WTC11 (cell line): ENCODE measurements at regions not wholly inside any gene's neighbourhood (a gene's known extent, or its start where the extent isn't known, plus 50 kb on each side); places are given as distances from the start of the nearest gene placed in this dataset.
A peak's percentile ranks its signal among the peaks of the same experiment; 100 is the strongest.

ENCODE experiments used
- ATAC-seq: fragments of 200-7000 bp; cut with Tn5 transposase; 2 replicates; pipeline ENCODE4 v1.10.0; 2021; ENCODE audit warnings: mild to moderate bottlenecking, moderate library complexity
- CTCF ChIA-PET: fragments of 300-600 bp; sonication (Branson Sonifier 250); formaldehyde crosslinking; loops from one replicate; lab custom pipeline; 2021; ENCODE audit warnings: antibody characterized with exemption; lab: Charles Lee
- POLR2A ChIA-PET: fragments of 350-600 bp; sonication (Branson Sonifier 250); formaldehyde crosslinking; loops from one replicate; lab custom pipeline; 2021; ENCODE audit warnings: antibody characterized with exemption; lab: Charles Lee
- DNase-seq: peaks from one replicate; pipeline ENCODE4 v3.0.0; 2021; ENCODE audit warnings: low spot score
- H3K27ac Mint-ChIP-seq: 2 replicates; pipeline ENCODE4 v1.8.0; 2021; ENCODE audit warnings: mixed read lengths
- H3K27me3 Mint-ChIP-seq: 2 replicates; pipeline ENCODE4 v1.8.0; 2021; ENCODE audit warnings: low read depth, mild to moderate bottlenecking, moderate library complexity, mixed read lengths
- H3K36me3 Mint-ChIP-seq: 2 replicates; pipeline ENCODE4 v1.8.0; 2021; ENCODE audit warnings: mixed read lengths
- H3K4me1 Mint-ChIP-seq: 2 replicates; pipeline ENCODE4 v1.8.0; 2022; ENCODE audit warnings: mixed read lengths
- H3K4me3 Mint-ChIP-seq: 2 replicates; pipeline ENCODE4 v1.8.0; 2021; ENCODE audit warnings: mild to moderate bottlenecking, moderate library complexity, mixed read lengths
- H3K9me3 Mint-ChIP-seq: 2 replicates; pipeline ENCODE4 v1.8.0; 2021; ENCODE audit warnings: mixed read lengths
- ATF3 ChIP-seq: sonication (generic); formaldehyde crosslinking; conservative IDR thresholded peaks from 2 replicates; pipeline ENCODE4 v1.8.1; 2022; ENCODE audit warnings: mild to moderate bottlenecking, missing genetic modification reagents
- CDX4 ChIP-seq: fragments of 250-450 bp; sonication (Bioruptor Pico); IDR thresholded peaks from 2 replicates; pipeline ENCODE4 v1.9.0; 2021; ENCODE audit warnings: moderate library complexity, mild to moderate bottlenecking, inconsistent platforms, borderline replicate concordance
- ETV6 ChIP-seq: sonication (generic); formaldehyde crosslinking; IDR thresholded peaks from 2 replicates; pipeline ENCODE4 v1.8.1; 2022; ENCODE audit warnings: mild to moderate bottlenecking, missing genetic modification reagents
- FOXP1 ChIP-seq: sonication (generic); formaldehyde crosslinking; IDR thresholded peaks from 2 replicates; pipeline ENCODE4 v1.8.0; 2022; ENCODE audit warnings: missing genetic modification reagents, mild to moderate bottlenecking, moderate library complexity, borderline replicate concordance
- FOXP4 ChIP-seq: sonication (generic); formaldehyde crosslinking; IDR thresholded peaks from 2 replicates; pipeline ENCODE4 v1.8.0; 2022; ENCODE audit warnings: mild to moderate bottlenecking, missing genetic modification reagents
- HMGA2 ChIP-seq: fragments of 250-450 bp; sonication (Bioruptor Pico); IDR thresholded peaks from 2 replicates; pipeline ENCODE4 v1.4.0; 2021; ENCODE audit warnings: mild to moderate bottlenecking, moderate library complexity
- JUN ChIP-seq: sonication (generic); formaldehyde crosslinking; IDR thresholded peaks from 2 replicates; pipeline ENCODE4 v1.8.0; 2023; ENCODE audit warnings: mild to moderate bottlenecking, missing genetic modification reagents
- MLX ChIP-seq: sonication (generic); formaldehyde crosslinking; IDR thresholded peaks from 2 replicates; pipeline ENCODE4 v1.8.1; 2023; ENCODE audit warnings: mild to moderate bottlenecking, missing genetic modification reagents, moderate library complexity
- NFATC4 ChIP-seq: fragments of 250-450 bp; sonication (Bioruptor Pico); IDR thresholded peaks from 2 replicates; pipeline ENCODE4 v1.9.0; 2021; ENCODE audit warnings: mild to moderate bottlenecking
- NR1H2 ChIP-seq: sonication (generic); formaldehyde crosslinking; IDR thresholded peaks from 2 replicates; pipeline ENCODE4 v1.9.0; 2021; ENCODE audit warnings: mild to moderate bottlenecking, moderate library complexity, missing genetic modification reagents
- NR3C1 ChIP-seq: sonication (generic); formaldehyde crosslinking; conservative IDR thresholded peaks from 2 replicates; pipeline ENCODE4 v1.8.1; 2023; ENCODE audit warnings: low read depth, mild to moderate bottlenecking, missing genetic modification reagents
- PRDM15 ChIP-seq: sonication (generic); formaldehyde crosslinking; IDR thresholded peaks from 2 replicates; pipeline ENCODE4 v1.8.0; 2022; ENCODE audit warnings: missing genetic modification reagents
- RORB ChIP-seq: fragments of 250-450 bp; sonication (Bioruptor Pico); IDR thresholded peaks from 2 replicates; pipeline ENCODE4 v1.9.0; 2021; ENCODE audit warnings: mild to moderate bottlenecking
- SP1 ChIP-seq: sonication (generic); formaldehyde crosslinking; conservative IDR thresholded peaks from 2 replicates; pipeline ENCODE4 v1.8.1; 2022; ENCODE audit warnings: missing genetic modification reagents
- STAT6 ChIP-seq: sonication (generic); formaldehyde crosslinking; conservative IDR thresholded peaks from 2 replicates; pipeline ENCODE4 v1.8.1; 2023; ENCODE audit warnings: mild to moderate bottlenecking, low read depth, missing genetic modification reagents, moderate library complexity
- TEAD4 ChIP-seq: sonication (generic); formaldehyde crosslinking; IDR thresholded peaks from 2 replicates; pipeline ENCODE4 v1.8.0; 2022; ENCODE audit warnings: mild to moderate bottlenecking, missing genetic modification reagents
- ZNF138 ChIP-seq: sonication (generic); formaldehyde crosslinking; conservative IDR thresholded peaks from 2 replicates; pipeline ENCODE4 v1.8.1; 2022; ENCODE audit warnings: mild to moderate bottlenecking, moderate library complexity, missing genetic modification reagents
- ZNF281 ChIP-seq: sonication (generic); formaldehyde crosslinking; IDR thresholded peaks from 2 replicates; pipeline ENCODE4 v1.8.0; 2023; ENCODE audit warnings: mild to moderate bottlenecking, missing genetic modification reagents
- ZNF317 ChIP-seq: sonication (generic); formaldehyde crosslinking; IDR thresholded peaks from 2 replicates; pipeline ENCODE4 v1.8.1; 2023; ENCODE audit warnings: low read depth, mild to moderate bottlenecking, moderate library complexity, missing genetic modification reagents, borderline replicate concordance
- ZNF416 ChIP-seq: fragments of 250-450 bp; sonication (Bioruptor Pico); IDR thresholded peaks from 2 replicates; pipeline ENCODE4 v1.9.0; 2021; ENCODE audit warnings: mild to moderate bottlenecking, inconsistent platforms
- ZNF425 ChIP-seq: fragments of 250-450 bp; sonication (Bioruptor Pico); conservative IDR thresholded peaks from 2 replicates; pipeline ENCODE4 v1.9.0; 2021; ENCODE audit warnings: mild to moderate bottlenecking

GRCh38 chr9:34809504-34810186, 99.7 kb upstream of the CCL21 start:
- Mint-ChIP-seq H3K4me1 (peaks cover 3% of the 10 kb centered on the region; the same call in 1 of the 2 replicates), H3K27ac (no peak overlapping the region), H3K4me3 (peak overlapping the region; percentile 58), H3K27me3 (peaks cover 81% of the 10 kb centered on the region), H3K36me3 (0 out of 2 replicates have a peak, but pooled peaks cover 3% of the 10 kb centered on the region), H3K9me3 (peaks cover 35% of the 10 kb centered on the region)
- POLR2A ChIA-PET: interaction anchor here (0.6 kb wide), 1 partner anchor 181 kb away, joined by 3 read pairs; no protein-coding TSS in a partner anchor
- ATAC-seq: peak; percentile 100
- CTCF ChIA-PET: interaction anchor here (0.9 to 2.8 kb wide), 7 partner anchors 13 to 175 kb away, joined by 3 to 17 read pairs (median 3); no protein-coding TSS in a partner anchor
- peak; percentile 83 for DNase-seq
- no peak for TF ChIP-seq NFATC4 (CRISPR knock-in tag)
- TF ChIP-seq MLX: no peak; the same call in 1 of the 2 replicates
- TF ChIP-seq ZNF317 (CRISPR knock-in tag): 0 out of 2 replicates have a peak, but pooled peaks have one; percentile 23
- TF ChIP-seq TEAD4: no peak
- peak; percentile 57 for TF ChIP-seq SP1 (CRISPR knock-in tag)
- peak; percentile 84 for TF ChIP-seq ETV6 (CRISPR knock-in tag)
- no peak for TF ChIP-seq CDX4 (CRISPR knock-in tag)
- TF ChIP-seq FOXP1 (CRISPR knock-in tag): peak; percentile 84; the same call in 1 of the 2 replicates
- peak; percentile 89 for TF ChIP-seq FOXP4 (CRISPR knock-in tag)
- TF ChIP-seq NR1H2 (CRISPR knock-in tag): no peak
- TF ChIP-seq ZNF425 (CRISPR knock-in tag): no peak
- TF ChIP-seq RORB: no peak
- no peak for TF ChIP-seq JUN (CRISPR knock-in tag)
- no peak for TF ChIP-seq ZNF416 (CRISPR knock-in tag)
- no peak for TF ChIP-seq NR3C1 (CRISPR knock-in tag)
- TF ChIP-seq PRDM15 (CRISPR knock-in tag): 0 out of 2 replicates have a peak, but pooled peaks have one; percentile 25
- TF ChIP-seq ZNF138: peak; percentile 91
- no peak for TF ChIP-seq STAT6 (CRISPR knock-in tag)
- no peak for TF ChIP-seq HMGA2 (CRISPR knock-in tag)
- no peak for TF ChIP-seq ZNF281
- no peak for TF ChIP-seq ATF3 (CRISPR knock-in tag)
